HFFc6 (cell line): ENCODE measurements at regions not wholly inside any gene's neighbourhood (a gene's known extent, or its start where the extent isn't known, plus 50 kb on each side); places are given as distances from the start of the nearest gene placed in this dataset.

ENCODE experiments used
- DNase-seq: peaks from one replicate; pipeline ENCODE4 v3.0.0-alpha.2; 2018
- H3K27ac Mint-ChIP-seq: 2 replicates; pipeline ENCODE4 v1.8.0; 2020; ENCODE audit warnings: mild to moderate bottlenecking, mixed read lengths
- H3K27me3 Mint-ChIP-seq: 2 replicates; pipeline ENCODE4 v1.8.0; 2021; ENCODE audit warnings: mild to moderate bottlenecking, moderate library complexity, mixed read lengths; ENCODE audit not compliant: insufficient read depth
- H3K36me3 Mint-ChIP-seq: 2 replicates; pipeline ENCODE4 v1.8.0; 2021; ENCODE audit warnings: low read depth, mixed read lengths
- H3K4me1 Mint-ChIP-seq: 2 replicates; pipeline ENCODE4 v1.8.0; 2020; ENCODE audit warnings: low read depth, mixed read lengths
- H3K4me3 Mint-ChIP-seq: 2 replicates; pipeline ENCODE4 v1.8.0; 2020; ENCODE audit warnings: mild to moderate bottlenecking, moderate library complexity, mixed read lengths
- H3K9me3 Mint-ChIP-seq: 2 replicates; pipeline ENCODE4 v1.8.0; 2020; ENCODE audit warnings: mild to moderate bottlenecking, mixed read lengths
- CTCF ChIP-seq: fragments of 200-600 bp; sonication (generic); IDR thresholded peaks from 2 replicates; pipeline ENCODE4 v1.5.0; 2021; ENCODE audit warnings: antibody characterized with exemption, mild to moderate bottlenecking

GRCh38 chr6:14258117-14258516 is 140.5 kb downstream of the CD83 start:
- Mint-ChIP-seq H3K9me3 (peaks cover 11% of the 10 kb centered on the region; the same call in 1 of the 2 replicates), H3K36me3 (0 out of 2 replicates have a peak, but pooled peaks cover 5% of the 10 kb centered on the region), H3K27me3 (peaks cover 2% of the 10 kb centered on the region; the same call in 1 of the 2 replicates), H3K4me1 (no peaks in the 10 kb centered on the region), H3K4me3 (no peak overlapping the region), H3K27ac (no peak overlapping the region)
- no peak for TF ChIP-seq CTCF
- no peak for DNase-seq

GRCh38 chr6:14258695-14259593 is 141.4 kb downstream of the CD83 start:
- Mint-ChIP-seq H3K9me3 (peaks cover 17% of the 10 kb centered on the region; the same call in 1 of the 2 replicates), H3K27ac (no peak overlapping the region), H3K4me1 (no peaks in the 10 kb centered on the region), H3K27me3 (peaks cover 2% of the 10 kb centered on the region; the same call in 1 of the 2 replicates), H3K36me3 (0 out of 2 replicates have a peak, but pooled peaks cover 5% of the 10 kb centered on the region), H3K4me3 (no peak overlapping the region)
- no peak for TF ChIP-seq CTCF
- no peak for DNase-seq

- H3K4me1 Mint-ChIP-seq = no peaks in the 10 kb centered on the region
- H3K27me3 Mint-ChIP-seq = peaks cover 2% of the 10 kb centered on the region; the same call in 1 of the 2 replicates
- DNase-seq = no peak
- H3K36me3 Mint-ChIP-seq = peaks cover 5% of the 10 kb centered on the region; the same call in 1 of the 2 replicates
- H3K4me3 Mint-ChIP-seq = no peak overlapping the region
- H3K27ac Mint-ChIP-seq = no peak overlapping the region
- peaks cover 24% of the 10 kb centered on the region; the same call in 1 of the 2 replicates for H3K9me3 Mint-ChIP-seq
- TF ChIP-seq CTCF = no peak
Observed at GRCh38 chr6:14259594-14260152, 142.1 kb downstream of the CD83 start.

GRCh38 chr6:14260839-14261238 is 143.3 kb downstream of the CD83 start:
- H3K4me3 Mint-ChIP-seq = no peak overlapping the region
- no peak for DNase-seq
- H3K9me3 Mint-ChIP-seq = peaks cover 24% of the 10 kb centered on the region; the same call in 1 of the 2 replicates
- H3K36me3 Mint-ChIP-seq = peaks cover 5% of the 10 kb centered on the region; the same call in 1 of the 2 replicates
- no peaks in the 10 kb centered on the region for H3K4me1 Mint-ChIP-seq
- H3K27ac Mint-ChIP-seq = no peak overlapping the region
- peaks cover 3% of the 10 kb centered on the region; the same call in 1 of the 2 replicates for H3K27me3 Mint-ChIP-seq
- TF ChIP-seq CTCF = no peak

GRCh38 chr6:14263881-14264424 is 146.4 kb downstream of the CD83 start:
- Mint-ChIP-seq H3K4me3 (no peak overlapping the region), H3K4me1 (no peaks in the 10 kb centered on the region), H3K36me3 (peaks cover 5% of the 10 kb centered on the region; the same call in 1 of the 2 replicates), H3K27me3 (peaks cover 4% of the 10 kb centered on the region; the same call in 1 of the 2 replicates), H3K9me3 (peaks cover 24% of the 10 kb centered on the region; the same call in 1 of the 2 replicates), H3K27ac (no peak overlapping the region)
- DNase-seq = no peak
- no peak for TF ChIP-seq CTCF
